GM23248 (cell line): ENCODE measurements at regions not wholly inside any gene's neighbourhood (a gene's known extent, or its start where the extent isn't known, plus 50 kb on each side); places are given as distances from the start of the nearest gene placed in this dataset.

Source experiments
- DNase-seq: peaks from one replicate; pipeline ENCODE4 v3.0.0-alpha.2; 2015
- H2AFZ ChIP-seq: fragments of 200-600 bp; sonication (generic); 2 replicates; pipeline ENCODE4 v1.6.1; 2016; ENCODE audit warnings: antibody characterized with exemption
- H3F3A ChIP-seq: fragments of 200-600 bp; sonication (generic); 2 replicates; pipeline ENCODE4 v1.6.1; 2016; ENCODE audit warnings: mild to moderate bottlenecking, antibody characterized with exemption, mixed run types; ENCODE audit not compliant: insufficient read depth
- H3K27ac ChIP-seq: fragments of 200-600 bp; sonication (generic); 2 replicates; pipeline ENCODE4 v1.5.1; 2016; ENCODE audit warnings: mild to moderate bottlenecking
- H3K27me3 ChIP-seq: fragments of 200-600 bp; sonication (generic); replicated peaks from 2 replicates; pipeline ENCODE4 v1.6.1; 2016; ENCODE audit warnings: mild to moderate bottlenecking; ENCODE audit not compliant: insufficient read depth
- H3K36me3 ChIP-seq: fragments of 200-600 bp; sonication (generic); 2 replicates; pipeline ENCODE4 v1.6.1; 2016; ENCODE audit warnings: low read depth, mild to moderate bottlenecking
- H3K4me1 ChIP-seq: fragments of 200-600 bp; sonication (generic); 2 replicates; pipeline ENCODE4 v1.6.1; 2016; ENCODE audit warnings: mild to moderate bottlenecking; ENCODE audit not compliant: insufficient read depth
- H3K4me2 ChIP-seq: fragments of 200-600 bp; sonication (generic); one replicate; pipeline ENCODE4 v1.6.1; 2016; ENCODE audit warnings: mild to moderate bottlenecking; ENCODE audit not compliant: unreplicated experiment
- H3K4me3 ChIP-seq: fragments of 200-600 bp; sonication (generic); 2 replicates; pipeline ENCODE4 v1.5.1; 2016; ENCODE audit warnings: mild to moderate bottlenecking
- H3K79me2 ChIP-seq: fragments of 200-600 bp; sonication (generic); 2 replicates; pipeline ENCODE4 v1.6.1; 2016; ENCODE audit warnings: mild to moderate bottlenecking; ENCODE audit not compliant: insufficient read depth
- H3K9ac ChIP-seq: fragments of 200-600 bp; sonication (generic); 2 replicates; pipeline ENCODE4 v1.6.1; 2016; ENCODE audit warnings: mild to moderate bottlenecking
- H3K9me2 ChIP-seq: fragments of 200-600 bp; sonication (generic); 2 replicates; pipeline ENCODE4 v1.6.1; 2016; ENCODE audit warnings: mixed run types, mild to moderate bottlenecking, moderate library complexity; ENCODE audit not compliant: insufficient read depth
- H3K9me3 ChIP-seq: fragments of 200-600 bp; sonication (generic); one replicate; pipeline ENCODE4 v1.6.1; 2017; ENCODE audit warnings: low read depth
- H4K20me1 ChIP-seq: fragments of 200-600 bp; sonication (generic); 2 replicates; pipeline ENCODE4 v1.6.0; 2016; ENCODE audit not compliant: insufficient read depth
- EZH2 ChIP-seq: fragments of 200-600 bp; sonication (generic); IDR thresholded peaks from 2 replicates; pipeline ENCODE4 v1.6.1; 2018; ENCODE audit warnings: antibody characterized with exemption, mild to moderate bottlenecking; ENCODE audit not compliant: insufficient read depth, poor library complexity, severe bottlenecking
- EZH2phosphoT487 ChIP-seq: fragments of 200-600 bp; sonication (generic); IDR thresholded peaks from 2 replicates; pipeline ENCODE4 v1.6.1; 2018; ENCODE audit warnings: antibody characterized with exemption, moderate library complexity, mild to moderate bottlenecking, low read depth; ENCODE audit not compliant: insufficient read depth
- WGBS, 2 experiments: methylation state at CpG; one replicate each; pipeline ENCODE4 v1.1.6; 2015 to 2017; ENCODE audit warnings: low lambda C conversion rate in 2 of 2, low coverage in 1 of 2; ENCODE audit errors: missing lambda C conversion rate in 2 of 2; 5-methylcytosine and 5-hydroxymethylcytosine counted together
- in situ Hi-C: fragments of 300-500 bp; cut with MboI; formaldehyde crosslinking; loops from 2 replicates; pipeline ENCODE4 v1.15.0; 2020

DNA sequence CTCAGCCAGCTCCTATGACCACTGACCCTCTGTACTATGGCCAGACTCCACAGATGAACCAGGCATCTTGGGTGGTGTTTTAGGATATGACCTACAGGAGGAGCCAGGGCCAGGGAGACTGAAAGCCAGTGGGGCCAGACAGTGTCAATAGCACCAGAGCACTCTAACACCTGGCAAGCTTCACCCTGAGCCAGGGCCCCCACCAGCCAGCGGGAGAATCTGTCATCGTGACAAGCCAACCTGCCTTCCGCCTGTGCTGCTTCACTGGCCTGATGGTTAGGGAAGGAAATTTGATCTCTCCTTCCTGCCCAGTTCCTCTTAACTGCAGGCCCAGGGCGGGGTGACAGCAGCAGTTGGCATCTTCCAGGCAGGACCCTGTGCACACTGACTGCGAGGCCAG is 222.4 kb downstream of the UQCRFS1 start:
- H3K4me1 ChIP-seq: no peaks in the 10 kb centered on the region
- no peaks in the 10 kb centered on the region for H3F3A ChIP-seq
- no peaks in the 10 kb centered on the region for H3K36me3 ChIP-seq
- H3K79me2 ChIP-seq: no peaks in the 10 kb centered on the region
- H3K4me2 ChIP-seq: no peak overlapping the region
- no peaks in the 10 kb centered on the region for H3K9me2 ChIP-seq
- TF ChIP-seq EZH2 (no peak), EZH2phosphoT487 (no peak)
- no peaks in the 10 kb centered on the region for H3K9me3 ChIP-seq
- no peak overlapping the region for H3K27ac ChIP-seq
- H3K27me3 ChIP-seq: peaks cover 17% of the 10 kb centered on the region; the same call in 1 of the 2 replicates
- DNase-seq: no peak
- H4K20me1 ChIP-seq: no peaks in the 10 kb centered on the region
- no peak overlapping the region for H3K9ac ChIP-seq
- in situ Hi-C loops: loop anchor here (25.0 kb wide), 1 partner anchor 253 kb away; no protein-coding TSS in a partner anchor
- no peak overlapping the region for H2AFZ ChIP-seq
- 29 to 33% methylated on average over 5 of the region's 5 CpGs for WGBS, 2 experiments
- H3K4me3 ChIP-seq: no peak overlapping the region

DNA sequence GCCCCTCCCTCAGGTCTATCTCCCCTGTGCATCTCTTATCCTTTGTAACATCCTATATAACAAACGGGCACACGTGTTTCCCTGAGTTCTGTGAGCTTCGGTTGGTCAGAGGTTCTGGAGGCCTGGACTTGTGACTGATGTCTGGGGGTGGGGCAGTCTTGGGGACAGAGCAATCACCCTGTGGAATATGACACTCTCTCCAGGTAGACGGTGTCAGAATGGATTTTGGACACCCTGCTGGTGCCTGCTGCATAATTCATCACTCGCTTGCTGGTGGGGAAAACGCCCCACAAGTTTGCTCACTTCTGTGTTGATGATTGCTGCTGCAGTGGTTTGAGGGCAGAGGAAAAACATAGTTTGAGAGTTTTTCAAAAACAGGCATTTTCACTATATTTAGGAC is 223.2 kb downstream of the UQCRFS1 start:
- DNase-seq: no peak
- Histone ChIP-seq H3K27ac (no peak overlapping the region), H2AFZ (no peak overlapping the region), H3K9ac (no peak overlapping the region), H3K27me3 (peaks cover 17% of the 10 kb centered on the region; the same call in 1 of the 2 replicates), H3F3A (no peaks in the 10 kb centered on the region), H3K4me1 (no peaks in the 10 kb centered on the region), H4K20me1 (no peaks in the 10 kb centered on the region), H3K4me3 (no peak overlapping the region), H3K4me2 (no peak overlapping the region), H3K9me3 (no peaks in the 10 kb centered on the region), H3K36me3 (no peaks in the 10 kb centered on the region), H3K79me2 (no peaks in the 10 kb centered on the region), H3K9me2 (no peaks in the 10 kb centered on the region)
- in situ Hi-C loops: loop anchor here (25.0 kb wide), 1 partner anchor 252 kb away; no protein-coding TSS in a partner anchor
- WGBS, 2 experiments: 71 to 74% methylated on average over 6 of the region's 6 CpGs
- TF ChIP-seq EZH2 (no peak), EZH2phosphoT487 (no peak)

DNA sequence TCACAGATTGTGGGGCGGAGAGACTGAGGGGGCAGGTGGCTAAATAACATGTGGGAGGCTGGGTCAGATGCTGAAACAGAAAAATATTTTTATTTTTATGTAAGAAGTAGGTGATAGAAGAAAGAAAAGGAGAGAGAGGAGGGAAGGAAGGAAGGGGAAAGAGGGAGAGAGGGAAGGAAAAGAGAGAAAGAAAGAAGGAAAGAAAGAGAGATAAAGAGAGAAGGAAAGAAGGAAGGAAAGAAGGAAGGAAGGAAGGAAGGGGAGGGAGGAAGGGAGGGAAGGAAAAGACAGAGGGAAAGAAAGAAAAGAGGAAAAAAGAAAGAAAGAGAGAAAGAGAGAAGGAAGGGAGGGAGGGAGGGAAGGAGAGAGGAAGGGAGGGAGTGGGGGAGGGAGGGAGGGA is 224.9 kb downstream of the UQCRFS1 start:
- DNase-seq: no peak
- Histone ChIP-seq H2AFZ (no peak overlapping the region), H3K9me2 (no peaks in the 10 kb centered on the region), H3K27me3 (peaks cover 17% of the 10 kb centered on the region; the same call in 1 of the 2 replicates), H3K9ac (no peak overlapping the region), H3K4me1 (no peaks in the 10 kb centered on the region), H3K4me2 (no peak overlapping the region), H4K20me1 (no peaks in the 10 kb centered on the region), H3K9me3 (no peaks in the 10 kb centered on the region), H3K4me3 (no peak overlapping the region), H3K36me3 (no peaks in the 10 kb centered on the region), H3K79me2 (no peaks in the 10 kb centered on the region), H3K27ac (no peak overlapping the region), H3F3A (no peaks in the 10 kb centered on the region)
- no peak for TF ChIP-seq EZH2
- TF ChIP-seq EZH2phosphoT487: no peak
- in situ Hi-C loops: loop anchor here (25.0 kb wide), 1 partner anchor 251 kb away; no protein-coding TSS in a partner anchor
- 87 to 89% methylated on average over 1 of the region's 1 CpG for WGBS, 2 experiments

DNA sequence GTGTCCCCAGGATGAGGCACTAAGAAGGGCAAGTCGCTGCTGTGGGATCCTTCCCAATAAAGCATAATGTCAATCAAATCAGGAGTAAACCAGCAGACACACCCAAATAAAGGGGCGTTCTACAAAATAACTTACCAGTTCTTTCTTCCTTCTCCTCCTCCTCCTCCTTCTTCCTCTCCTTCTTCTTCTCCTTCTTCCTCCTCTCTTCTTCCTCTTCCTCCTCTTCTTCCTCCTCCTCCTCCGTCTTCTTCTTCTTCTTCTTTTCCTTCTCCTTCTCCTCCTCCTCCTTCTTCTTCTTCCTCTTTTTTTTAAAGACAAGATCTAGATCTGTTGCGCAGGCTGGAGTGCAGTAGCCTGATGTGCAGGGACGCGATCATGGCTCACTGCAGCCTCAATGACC is 225.8 kb downstream of the UQCRFS1 start:
- Histone ChIP-seq H3K4me1 (no peaks in the 10 kb centered on the region), H3K27me3 (peaks cover 17% of the 10 kb centered on the region; the same call in 1 of the 2 replicates), H3K9ac (no peak overlapping the region), H3K79me2 (no peaks in the 10 kb centered on the region), H3K9me2 (no peaks in the 10 kb centered on the region), H2AFZ (no peak overlapping the region), H3K36me3 (no peaks in the 10 kb centered on the region), H3K4me2 (no peak overlapping the region), H3K4me3 (no peak overlapping the region), H3K9me3 (no peaks in the 10 kb centered on the region), H3F3A (no peaks in the 10 kb centered on the region), H3K27ac (no peak overlapping the region), H4K20me1 (no peaks in the 10 kb centered on the region)
- DNase-seq: no peak
- 68 to 73% methylated on average over 6 of the region's 6 CpGs for WGBS, 2 experiments
- in situ Hi-C loops: loop anchor here (25.0 kb wide), 1 partner anchor 250 kb away; no protein-coding TSS in a partner anchor
- TF ChIP-seq EZH2 (no peak), EZH2phosphoT487 (no peak)
